HL-60 (cell line): ENCODE measurements at regions not wholly inside any gene's neighbourhood (a gene's known extent, or its start where the extent isn't known, plus 50 kb on each side); places are given as distances from the start of the nearest gene placed in this dataset.
A peak's percentile ranks its signal among the peaks of the same experiment; 100 is the strongest.

ENCODE experiments used
- DNase-seq, 2 experiments: peaks; one replicate each; pipeline ENCODE4 v3.0.0-alpha.2; 2010 to 2020; ENCODE audit warnings: low read depth in 1 of 2, low spot score in 1 of 2
- H3K27ac ChIP-seq: fragments of 250-450 bp; sonication (Bioruptor Pico); replicated peaks from 2 replicates; pipeline ENCODE4 v1.5.1; 2020; ENCODE audit warnings: mild to moderate bottlenecking, moderate library complexity
- H3K27me3 ChIP-seq: fragments of 250-450 bp; sonication (Bioruptor Pico); 2 replicates; pipeline ENCODE4 v1.5.1; 2021; ENCODE audit warnings: mild to moderate bottlenecking, moderate library complexity; ENCODE audit not compliant: insufficient read depth, poor library complexity, severe bottlenecking
- H3K4me3 ChIP-seq: replicated peaks from 2 replicates; pipeline ENCODE4 v1.5.1; 2011; ENCODE audit warnings: mild to moderate bottlenecking, control low read depth, low read length; ENCODE audit not compliant: insufficient read depth
- GABPA ChIP-seq: IDR thresholded peaks from 2 replicates; pipeline ENCODE4 v1.6.1; 2012; ENCODE audit warnings: low read depth
- POLR2AphosphoS5 ChIP-seq: IDR thresholded peaks from 2 replicates; pipeline ENCODE4 v1.6.1; 2012; ENCODE audit warnings: low read depth
- REST ChIP-seq: IDR thresholded peaks from 2 replicates; pipeline ENCODE4 v1.6.1; 2012; ENCODE audit warnings: low read depth; ENCODE audit not compliant: insufficient replicate concordance
- SPI1 ChIP-seq: IDR thresholded peaks from 2 replicates; pipeline ENCODE4 v1.6.1; 2012; ENCODE audit warnings: low read depth, mild to moderate bottlenecking, borderline replicate concordance
- TF ChIP-seq, protein P1 (sequence below): IDR thresholded peaks from one replicate; pipeline ENCODE4 v1.5.1; 2011; ENCODE audit warnings: low read length, control low read depth, inconsistent platforms; ENCODE audit not compliant: insufficient read depth

- TF ChIP-seq REST = no peak
- no peak for TF ChIP-seq POLR2AphosphoS5
- TF ChIP-seq GABPA = no peak
- no peak overlapping the region for H3K27ac ChIP-seq
- DNase-seq = no peak
- no peak overlapping the region for H3K4me3 ChIP-seq
- H3K27me3 ChIP-seq = no peaks in the 10 kb centered on the region
These were observed 479.3 kb downstream of the ARHGEF28 start for GRCh38 chr5:74105126-74105780.

DNA sequence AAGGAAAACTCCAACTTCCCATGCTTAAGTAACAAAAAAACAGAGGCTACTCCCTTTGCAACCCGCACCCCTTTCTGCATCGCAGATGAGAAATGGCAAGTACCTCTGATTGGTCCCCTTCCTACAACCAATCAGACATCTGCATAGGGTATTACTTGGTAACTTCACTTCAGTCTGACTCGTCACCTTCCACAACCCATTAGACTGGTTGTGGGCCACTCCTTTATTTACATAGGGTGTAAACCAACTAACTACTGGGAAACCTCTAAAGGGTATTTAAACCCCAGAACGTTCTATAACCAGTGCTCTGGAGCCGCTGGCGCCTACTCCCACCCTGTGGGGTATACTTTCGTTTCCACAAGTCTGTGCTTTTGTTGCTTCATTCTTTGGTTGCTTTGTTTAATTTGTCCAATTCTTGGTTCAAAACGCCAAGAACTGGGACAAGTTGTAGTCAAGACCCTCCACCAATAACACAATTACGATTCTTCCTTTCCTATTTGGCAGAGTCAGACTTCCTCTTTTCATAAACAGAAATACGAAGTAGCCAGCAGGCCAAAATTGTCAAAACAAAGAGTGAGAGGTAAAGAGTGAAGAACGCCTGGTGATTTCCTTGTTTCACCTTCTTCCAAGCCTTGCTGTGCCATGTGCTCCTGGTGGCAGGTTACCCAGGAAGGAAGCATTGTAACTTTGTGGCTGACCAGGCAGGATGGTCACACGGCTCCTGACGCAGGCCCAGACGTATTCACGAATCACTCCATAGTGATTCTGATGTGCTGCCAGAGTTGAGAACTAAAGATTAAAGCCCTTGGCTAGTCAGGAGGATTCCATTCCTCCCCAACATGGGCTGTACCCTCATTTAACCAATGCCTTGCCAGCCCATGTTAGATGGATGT is 477.4 kb downstream of the ARHGEF28 start:
- H3K27me3 ChIP-seq = no peaks in the 10 kb centered on the region
- DNase-seq = no peak
- no peak overlapping the region for H3K27ac ChIP-seq
- TF ChIP-seq POLR2AphosphoS5 (no peak), SPI1 (peak; percentile 68; the same call in 1 of the 2 replicates)
- no peak overlapping the region for H3K4me3 ChIP-seq

- Histone ChIP-seq H3K27me3 (no peaks in the 10 kb centered on the region), H3K4me3 (no peak overlapping the region), H3K27ac (no peak overlapping the region)
- no peak for TF ChIP-seq POLR2AphosphoS5
- TF ChIP-seq GABPA = no peak
- TF ChIP-seq, protein P1, sequence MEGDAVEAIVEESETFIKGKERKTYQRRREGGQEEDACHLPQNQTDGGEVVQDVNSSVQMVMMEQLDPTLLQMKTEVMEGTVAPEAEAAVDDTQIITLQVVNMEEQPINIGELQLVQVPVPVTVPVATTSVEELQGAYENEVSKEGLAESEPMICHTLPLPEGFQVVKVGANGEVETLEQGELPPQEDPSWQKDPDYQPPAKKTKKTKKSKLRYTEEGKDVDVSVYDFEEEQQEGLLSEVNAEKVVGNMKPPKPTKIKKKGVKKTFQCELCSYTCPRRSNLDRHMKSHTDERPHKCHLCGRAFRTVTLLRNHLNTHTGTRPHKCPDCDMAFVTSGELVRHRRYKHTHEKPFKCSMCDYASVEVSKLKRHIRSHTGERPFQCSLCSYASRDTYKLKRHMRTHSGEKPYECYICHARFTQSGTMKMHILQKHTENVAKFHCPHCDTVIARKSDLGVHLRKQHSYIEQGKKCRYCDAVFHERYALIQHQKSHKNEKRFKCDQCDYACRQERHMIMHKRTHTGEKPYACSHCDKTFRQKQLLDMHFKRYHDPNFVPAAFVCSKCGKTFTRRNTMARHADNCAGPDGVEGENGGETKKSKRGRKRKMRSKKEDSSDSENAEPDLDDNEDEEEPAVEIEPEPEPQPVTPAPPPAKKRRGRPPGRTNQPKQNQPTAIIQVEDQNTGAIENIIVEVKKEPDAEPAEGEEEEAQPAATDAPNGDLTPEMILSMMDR = no peak
- no peak for TF ChIP-seq REST
- TF ChIP-seq SPI1 = no peak
- DNase-seq = no peak
These were observed 474.3 kb downstream of the ARHGEF28 start for GRCh38 chr5:74100268-74100665.

DNA sequence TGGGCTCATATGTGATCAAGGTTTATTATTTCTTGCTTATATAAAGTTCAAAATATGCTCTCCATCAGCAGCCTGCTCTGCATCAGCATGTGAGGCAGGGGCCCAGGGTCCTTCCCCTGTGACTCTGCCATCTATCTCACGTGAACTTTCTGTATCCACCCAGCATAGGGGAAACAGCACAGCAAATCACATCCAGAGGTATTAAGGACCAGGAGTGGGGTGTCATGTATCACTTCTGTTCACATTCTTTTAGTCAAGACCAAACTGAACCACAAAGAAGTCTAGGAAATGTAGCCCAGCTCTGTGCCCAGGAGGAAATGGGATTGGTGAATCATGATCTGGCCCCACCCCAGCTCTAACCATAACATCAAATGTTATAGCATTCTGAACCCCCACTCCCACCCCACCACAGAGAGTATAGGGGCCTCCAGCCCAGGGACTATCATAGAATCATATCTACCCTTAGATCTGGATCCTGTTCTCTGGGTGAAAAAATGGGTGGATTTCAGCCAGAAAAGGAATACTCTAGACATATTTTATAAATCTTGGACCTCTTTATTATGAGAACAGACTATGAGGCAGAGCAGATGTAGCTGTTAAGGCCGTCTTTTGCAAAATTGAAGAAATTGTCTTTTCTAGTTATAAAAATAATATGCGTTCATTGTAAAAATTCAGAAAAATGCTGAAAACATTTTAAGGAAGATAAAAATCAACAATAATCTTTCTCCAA is 473.7 kb downstream of the ARHGEF28 start:
- TF ChIP-seq POLR2AphosphoS5 = no peak
- no peak for TF ChIP-seq GABPA
- TF ChIP-seq, protein P1 = no peak
- no peak for TF ChIP-seq SPI1
- TF ChIP-seq REST = no peak

More for the DNA sequence above, 473.7 kb downstream of the ARHGEF28 start:
- no peak overlapping the region for H3K4me3 ChIP-seq
- DNase-seq = no peak
- no peak overlapping the region for H3K27ac ChIP-seq
- no peaks in the 10 kb centered on the region for H3K27me3 ChIP-seq
